ENCODE measurements at regions not wholly inside any gene's neighbourhood (a gene's known extent, or its start where the extent isn't known, plus 50 kb on each side); places are given as distances from the start of the nearest gene placed in this dataset.

- TF ChIP-seq CTCF (IDR thresholded peaks at IDR 0.05) (no peak), POLR2AphosphoS5 (IDR thresholded peaks at IDR 0.05) (no peak)
Measured at GRCh38 chr6:55659304-55659703, 80.3 kb upstream of the HMGCLL1 start.
